Activated T-cell treated with anti-CD3 and anti-CD28 coated beads, Interleukin-2, amount 50 U/mL, for 24 hours (primary cell): ENCODE measurements at regions not wholly inside any gene's neighbourhood (a gene's known extent, or its start where the extent isn't known, plus 50 kb on each side); places are given as distances from the start of the nearest gene placed in this dataset.
"Not testable (repeated sequence)": the region's sequence is repeated elsewhere in the genome, so short reads cannot be mapped to it uniquely, and the experiment has no call there.

Experiments used
- DNase-seq: peaks from one replicate; pipeline ENCODE4 v3.0.0-alpha.2; 2020
- H3K27ac Mint-ChIP-seq: 2 replicates; pipeline ENCODE4 v1.8.0; 2020; ENCODE audit warnings: mild to moderate bottlenecking, mixed read lengths
- H3K27me3 Mint-ChIP-seq: 2 replicates; pipeline ENCODE4 v1.8.0; 2020; ENCODE audit warnings: mixed read lengths
- H3K36me3 Mint-ChIP-seq: 2 replicates; pipeline ENCODE4 v1.8.0; 2020; ENCODE audit warnings: low read depth, mixed read lengths
- H3K4me1 Mint-ChIP-seq: 2 replicates; pipeline ENCODE4 v1.8.0; 2020; ENCODE audit warnings: low read depth, mixed read lengths
- H3K4me3 Mint-ChIP-seq: 2 replicates; pipeline ENCODE4 v1.8.0; 2020; ENCODE audit warnings: mild to moderate bottlenecking, moderate library complexity, mixed read lengths
- H3K9me3 Mint-ChIP-seq: 2 replicates; pipeline ENCODE4 v1.8.0; 2020; ENCODE audit warnings: mixed read lengths

GRCh38 chr4:115213716-115214115, 100.3 kb upstream of the NDST4 start:
- Mint-ChIP-seq H3K27ac (no peak overlapping the region), H3K9me3 (peaks cover 7% of the 10 kb centered on the region), H3K4me3 (no peak overlapping the region), H3K27me3 (no peaks in the 10 kb centered on the region), H3K4me1 (no peaks in the 10 kb centered on the region), H3K36me3 (no peaks in the 10 kb centered on the region)
- DNase-seq = no peak

GRCh38 chr4:115201042-115201330, 87.6 kb upstream of the NDST4 start:
- Mint-ChIP-seq H3K9me3 (no peaks in the 10 kb centered on the region), H3K27ac (no peak overlapping the region), H3K4me1 (no peaks in the 10 kb centered on the region), H3K36me3 (no peaks in the 10 kb centered on the region), H3K27me3 (no peaks in the 10 kb centered on the region), H3K4me3 (no peak overlapping the region)
- no peak for DNase-seq

DNA sequence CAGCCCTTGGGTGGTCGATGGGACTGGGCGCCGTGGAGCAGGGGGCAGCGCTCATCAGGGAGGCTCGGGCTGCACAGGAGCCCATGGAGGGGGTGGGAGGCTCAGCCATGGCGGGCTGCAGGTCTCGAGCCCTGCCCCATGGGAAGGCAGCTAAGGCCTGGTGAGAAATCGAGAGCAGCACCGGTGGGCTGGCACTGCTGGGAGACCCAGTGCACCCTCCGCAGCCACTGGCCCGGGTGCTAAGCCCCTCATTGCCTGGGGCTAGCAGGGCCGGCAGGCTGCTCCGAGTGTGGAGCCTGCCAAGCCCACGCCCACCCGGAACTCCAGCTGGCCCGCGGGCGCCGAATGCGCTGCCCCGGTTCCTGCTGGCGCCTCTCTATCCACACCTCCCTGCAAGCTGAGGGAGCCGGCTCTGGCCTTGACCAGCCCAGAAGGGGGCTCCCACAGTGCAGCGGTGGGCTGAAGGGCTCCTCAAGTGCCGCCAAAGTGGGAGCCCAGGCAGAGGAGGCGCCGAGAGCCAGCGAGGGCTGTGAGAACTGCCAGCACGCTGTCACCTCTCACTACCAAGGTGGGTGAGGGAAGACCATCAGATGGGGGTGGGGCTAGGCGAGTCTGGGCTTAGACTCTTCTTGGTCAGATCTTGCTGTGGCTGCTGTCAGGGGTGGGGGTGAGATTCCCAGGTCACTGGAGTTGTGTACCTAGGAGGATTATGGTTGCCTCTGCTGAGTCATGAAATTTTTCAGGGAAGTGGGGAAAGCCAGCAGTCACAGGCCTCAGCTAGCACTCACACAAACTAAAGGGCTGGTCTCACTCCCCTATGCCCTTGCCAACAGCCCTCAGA, 87.0 kb upstream of the NDST4 start:
- not testable (repeated sequence) for H3K27ac Mint-ChIP-seq, H3K4me3 Mint-ChIP-seq, H3K9me3 Mint-ChIP-seq, DNase-seq, H3K36me3 Mint-ChIP-seq, H3K27me3 Mint-ChIP-seq, H3K4me1 Mint-ChIP-seq

GRCh38 chr4:115194612-115195011, 81.2 kb upstream of the NDST4 start:
- not testable (repeated sequence) for H3K27me3 Mint-ChIP-seq, H3K27ac Mint-ChIP-seq, H3K9me3 Mint-ChIP-seq, DNase-seq, H3K4me1 Mint-ChIP-seq, H3K4me3 Mint-ChIP-seq, H3K36me3 Mint-ChIP-seq

DNA sequence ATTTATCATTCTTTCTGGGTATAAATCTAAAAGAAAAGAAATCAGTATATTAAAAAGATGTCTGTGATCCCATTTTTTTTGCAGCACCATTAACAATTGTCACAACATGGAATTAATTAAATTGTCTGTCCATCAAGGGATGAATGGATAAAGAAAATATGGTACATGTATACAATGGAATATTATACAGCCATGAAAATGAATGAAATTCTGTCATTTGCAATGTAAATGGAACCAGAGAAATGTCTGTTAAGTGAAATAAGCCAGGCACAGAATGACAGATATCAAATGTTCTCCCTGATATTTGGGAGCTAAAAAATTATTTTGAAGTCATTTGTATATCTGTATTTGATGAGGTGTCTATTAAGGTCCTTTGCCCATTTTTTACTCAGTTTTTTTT, 77.1 kb upstream of the NDST4 start:
- Mint-ChIP-seq H3K36me3 (no peaks in the 10 kb centered on the region), H3K9me3 (peaks cover 2% of the 10 kb centered on the region), H3K27me3 (no peaks in the 10 kb centered on the region), H3K4me3 (no peak overlapping the region), H3K27ac (no peak overlapping the region), H3K4me1 (no peaks in the 10 kb centered on the region)
- DNase-seq = no peak

- H3K27me3 Mint-ChIP-seq = no peaks in the 10 kb centered on the region
- no peaks in the 10 kb centered on the region for H3K4me1 Mint-ChIP-seq
- peaks cover 2% of the 10 kb centered on the region for H3K9me3 Mint-ChIP-seq
- H3K36me3 Mint-ChIP-seq = no peaks in the 10 kb centered on the region
- H3K27ac Mint-ChIP-seq = no peak overlapping the region
- no peak for DNase-seq
- no peak overlapping the region for H3K4me3 Mint-ChIP-seq
Measured at GRCh38 chr4:115187136-115187535, 73.7 kb upstream of the NDST4 start.

- not testable (repeated sequence) for H3K4me3 Mint-ChIP-seq, DNase-seq, H3K36me3 Mint-ChIP-seq, H3K27me3 Mint-ChIP-seq, H3K9me3 Mint-ChIP-seq, H3K4me1 Mint-ChIP-seq, H3K27ac Mint-ChIP-seq
Measured at GRCh38 chr4:115179438-115180062, 66.1 kb upstream of the NDST4 start.

- not testable (repeated sequence) for H3K27ac Mint-ChIP-seq, H3K4me3 Mint-ChIP-seq, H3K9me3 Mint-ChIP-seq, DNase-seq, H3K36me3 Mint-ChIP-seq, H3K27me3 Mint-ChIP-seq, H3K4me1 Mint-ChIP-seq
Measured at GRCh38 chr4:115178687-115179086, 65.3 kb upstream of the NDST4 start.

DNA sequence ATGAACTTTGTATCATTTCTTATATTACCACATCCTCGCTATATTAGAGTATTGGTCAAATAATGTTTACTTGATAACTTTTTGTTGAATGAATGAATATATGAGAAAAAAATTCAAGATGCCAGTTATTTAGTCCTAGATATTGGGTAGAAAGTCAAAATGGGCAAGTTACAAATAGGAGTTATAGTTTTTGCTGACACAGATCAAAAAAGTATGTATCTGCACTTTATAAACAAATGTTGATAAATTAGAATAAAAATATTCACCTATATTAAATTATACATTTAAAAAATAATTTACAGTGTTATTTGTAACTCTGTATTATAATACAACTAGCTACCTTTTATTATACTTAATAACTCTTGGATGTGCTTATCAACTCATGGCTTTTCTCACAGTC, 57.8 kb upstream of the NDST4 start:
- no peaks in the 10 kb centered on the region for H3K4me1 Mint-ChIP-seq
- H3K4me3 Mint-ChIP-seq = no peak overlapping the region
- no peaks in the 10 kb centered on the region for H3K27me3 Mint-ChIP-seq
- H3K9me3 Mint-ChIP-seq = peaks cover 5% of the 10 kb centered on the region
- no peak overlapping the region for H3K27ac Mint-ChIP-seq
- H3K36me3 Mint-ChIP-seq = no peaks in the 10 kb centered on the region
- no peak for DNase-seq

- H3K36me3 Mint-ChIP-seq = no peaks in the 10 kb centered on the region
- H3K27me3 Mint-ChIP-seq = no peaks in the 10 kb centered on the region
- peaks cover 1% of the 10 kb centered on the region for H3K9me3 Mint-ChIP-seq
- no peak for DNase-seq
- H3K27ac Mint-ChIP-seq = no peak overlapping the region
- no peak overlapping the region for H3K4me3 Mint-ChIP-seq
- H3K4me1 Mint-ChIP-seq = no peaks in the 10 kb centered on the region
Measured at GRCh38 chr4:115165503-115165902, 52.1 kb upstream of the NDST4 start.
